HCT116 (cell line): ENCODE measurements at regions not wholly inside any gene's neighbourhood (a gene's known extent, or its start where the extent isn't known, plus 50 kb on each side); places are given as distances from the start of the nearest gene placed in this dataset.

Source experiments
- ATAC-seq: fragments of 200-7000 bp; cut with Tn5 transposase; 2 replicates; pipeline ENCODE4 v1.9.1; 2020; ENCODE audit warnings: mild to moderate bottlenecking, moderate library complexity
- BruUV-seq: library from RNA; stranded (reverse); fragments of 400-500 nt; replicated peaks from 2 replicates; lab custom pipeline; 2021; lab: Mats Ljungman, UMichigan
- CTCF ChIA-PET: fragments of 300-600 bp; sonication (Branson Sonifier 250); formaldehyde crosslinking; loops from one replicate; lab custom pipeline; 2021; ENCODE audit warnings: antibody characterized with exemption; lab: Charles Lee
- POLR2A ChIA-PET: fragments of 300-600, 350-600 bp; sonication (Branson Sonifier 250); formaldehyde crosslinking; loops from one replicate; lab custom pipeline; 2021; ENCODE audit warnings: antibody characterized with exemption; lab: Charles Lee
- RAD21 ChIA-PET, 2 experiments: fragments of 300-600 bp; sonication (Branson Sonifier 250); formaldehyde crosslinking; loops; one replicate each; lab custom pipeline; 2023; ENCODE audit warnings: low total read pairs in 2 of 2; ENCODE audit not compliant: uncharacterized antibody in 2 of 2, unreplicated experiment in 2 of 2, low non-redundant PET in 1 of 2; lab: Charles Lee
- DNase-seq: peaks from one replicate; pipeline ENCODE4 v3.0.0-alpha.2; 2010; ENCODE audit warnings: low read depth, low spot score
- H2AFZ ChIP-seq: fragments of 200-600 bp; shearing (Covaris generic), sonication (generic); 2 replicates; pipeline ENCODE4 v1.6.1; 2017; ENCODE audit warnings: low read depth, mixed run types, mixed read lengths, antibody characterized with exemption, low read length; ENCODE audit not compliant: poor library complexity, severe bottlenecking
- H3K27ac ChIP-seq: 2 replicates; pipeline ENCODE4 v1.5.1; 2012; ENCODE audit warnings: low read depth, low read length
- H3K27me3 ChIP-seq: fragments of 200-600 bp; sonication (generic); 2 replicates; pipeline ENCODE4 v1.6.1; 2016; ENCODE audit warnings: mixed run types, low read length, mixed read lengths; ENCODE audit not compliant: insufficient read depth
- H3K36me3 ChIP-seq, 2 experiments: fragments of 200-500 bp in 1 of 2; fragments of 200-600 bp in 1 of 2; sonication (Bioruptor generic) in 1 of 2; sonication (generic) in 1 of 2; 2 replicates each; pipeline versions ENCODE4 v1.5.1 to v1.6.1; 2014 to 2016; ENCODE audit warnings: low read length in 2 of 2, inconsistent platforms in 1 of 2, mixed read lengths in 1 of 2, mixed run types in 1 of 2; ENCODE audit not compliant: insufficient read depth in 2 of 2, control insufficient read depth in 1 of 2
- H3K4me1 ChIP-seq, 2 experiments: fragments of 200-600 bp in 1 of 2; sonication (generic) in 1 of 2; 2 replicates each; pipeline versions ENCODE4 v1.5.1 to v1.6.1; 2012 to 2017; ENCODE audit warnings: low read length in 2 of 2, inconsistent platforms in 1 of 2, mild to moderate bottlenecking in 1 of 2, mixed read lengths in 1 of 2, mixed run types in 1 of 2, moderate library complexity in 1 of 2; ENCODE audit not compliant: insufficient read depth in 2 of 2, control insufficient read depth in 1 of 2
- H3K4me2 ChIP-seq: fragments of 200-600 bp; sonication (generic); 2 replicates; pipeline ENCODE4 v1.6.1; 2017; ENCODE audit warnings: mixed run types, low read length, mixed read lengths
- H3K4me3 ChIP-seq, 2 experiments: fragments of 200-600 bp in 1 of 2; sonication (generic) in 1 of 2; replicated peaks in 1 of 2; 2 replicates each; pipeline ENCODE4 v1.5.1; 2011 to 2016; ENCODE audit warnings: low read length in 2 of 2, control low read depth in 1 of 2, low read depth in 1 of 2, mild to moderate bottlenecking in 1 of 2, mixed read lengths in 1 of 2, mixed run types in 1 of 2
- H3K79me2 ChIP-seq: fragments of 200-600 bp; sonication (generic); 2 replicates; pipeline ENCODE4 v1.6.1; 2017; ENCODE audit warnings: mild to moderate bottlenecking, mixed run types, low read length, moderate library complexity, mixed read lengths; ENCODE audit not compliant: insufficient read depth
- H3K9ac ChIP-seq: fragments of 200-600 bp; sonication (generic); 2 replicates; pipeline ENCODE4 v1.6.1; 2016; ENCODE audit warnings: low read length, mixed read lengths
- H3K9me2 ChIP-seq: fragments of 200-600 bp; sonication (generic), shearing (Covaris generic); 2 replicates; pipeline ENCODE4 v1.6.1; 2017; ENCODE audit warnings: mixed run types, mild to moderate bottlenecking, moderate library complexity; ENCODE audit not compliant: insufficient read depth
- H3K9me3 ChIP-seq, 2 experiments: fragments of 200-500 bp in 1 of 2; fragments of 200-600 bp in 1 of 2; sonication (Bioruptor generic) in 1 of 2; sonication (generic) in 1 of 2; 2 replicates each; pipeline ENCODE4 v1.6.1; 2014 to 2017; ENCODE audit warnings: low read length in 2 of 2, mixed read lengths in 2 of 2, inconsistent platforms in 1 of 2, low read depth in 1 of 2, mild to moderate bottlenecking in 1 of 2, mixed run types in 1 of 2, moderate library complexity in 1 of 2; ENCODE audit not compliant: control insufficient read depth in 1 of 2, insufficient read depth in 1 of 2
- H4K20me1 ChIP-seq: fragments of 200-600 bp; sonication (generic), shearing (Covaris generic); 2 replicates; pipeline ENCODE4 v1.6.1; 2017; ENCODE audit warnings: mixed run types, mild to moderate bottlenecking, moderate library complexity; ENCODE audit not compliant: insufficient read depth
- CEBPB ChIP-seq: IDR thresholded peaks from 2 replicates; pipeline ENCODE4 v1.6.1; 2012; ENCODE audit warnings: low read depth
- CTCF ChIP-seq, 3 experiments: fragments of 200-600 bp in 1 of 3; sonication (generic) in 1 of 3; IDR thresholded peaks in 2 of 3; conservative IDR thresholded peaks in 1 of 3; 2 replicates each; pipeline ENCODE4 v1.5.1; 2012 to 2017; ENCODE audit warnings: low read depth in 2 of 3, low read length in 2 of 3, antibody characterized with exemption in 1 of 3, borderline replicate concordance in 1 of 3, control low read depth in 1 of 3, mild to moderate bottlenecking in 1 of 3, mixed read lengths in 1 of 3, mixed run types in 1 of 3, moderate library complexity in 1 of 3; ENCODE audit not compliant: insufficient read depth in 1 of 3
- ELF1 ChIP-seq: IDR thresholded peaks from 2 replicates; pipeline ENCODE4 v1.6.1; 2012; ENCODE audit warnings: low read depth, borderline replicate concordance
- EZH2phosphoT487 ChIP-seq: fragments of 200-600 bp; IDR thresholded peaks from 2 replicates; pipeline ENCODE4 v1.6.1; 2018; ENCODE audit warnings: antibody characterized with exemption, borderline replicate concordance
- FOSL1 ChIP-seq: IDR thresholded peaks from 2 replicates; pipeline ENCODE4 v1.6.1; 2012; ENCODE audit warnings: low read depth
- MAX ChIP-seq: IDR thresholded peaks from 2 replicates; pipeline ENCODE4 v1.6.1; 2012
- RAD21 ChIP-seq: IDR thresholded peaks from 2 replicates; pipeline ENCODE4 v1.6.1; 2012; ENCODE audit warnings: low read depth, mild to moderate bottlenecking
- REST ChIP-seq: IDR thresholded peaks from 2 replicates; pipeline ENCODE4 v1.6.1; 2012; ENCODE audit warnings: low read depth
- SRF ChIP-seq: IDR thresholded peaks from 2 replicates; pipeline ENCODE4 v1.6.1; 2012; ENCODE audit warnings: low read depth
- YY1 ChIP-seq: IDR thresholded peaks from 2 replicates; pipeline ENCODE4 v1.6.1; 2011; ENCODE audit warnings: low read length, low read depth, moderate library complexity, mild to moderate bottlenecking; ENCODE audit not compliant: insufficient replicate concordance; ENCODE audit errors: extremely low read depth
- ZBTB33 ChIP-seq: IDR thresholded peaks from 2 replicates; pipeline ENCODE4 v1.6.1; 2011; ENCODE audit warnings: mild to moderate bottlenecking, low read length, moderate library complexity; ENCODE audit not compliant: insufficient replicate concordance; ENCODE audit errors: extremely low read depth
- ZFX ChIP-seq: fragments of 450-650 bp; IDR thresholded peaks from 2 replicates; pipeline ENCODE4 v1.6.1; 2017
- ZNF274 ChIP-seq: fragments of 200-500 bp; sonication (Bioruptor generic); IDR thresholded peaks from 2 replicates; pipeline ENCODE4 v1.6.1; 2014; ENCODE audit warnings: mild to moderate bottlenecking, low read depth, low read length, inconsistent platforms
- intact Hi-C: fragments of 100-400 bp; cut with micrococcal nuclease; formaldehyde crosslinking; loops from 2 replicates; pipeline ENCODE4 v1.10.0; 2022

GRCh38 chrX:46180258-46180687, 364.9 kb downstream of the ZNF674 start (continued):
- 0 out of 6 replicates have a peak, but pooled peaks of 1 of the 3 experiments have one; percentile 5 for TF ChIP-seq CTCF (IDR thresholded peaks at IDR 0.05 in 2 of 3, conservative IDR thresholded peaks at IDR 0.05 in 1 of 3; ENCODE audit: borderline replicate concordance in 1 of 3, insufficient read depth in 1 of 3, low read depth in 2 of 3, low read length in 2 of 3)

GRCh38 chrX:46179748-46180147, 365.5 kb downstream of the ZNF674 start:
- ChIA-PET RAD21 (no interaction called here), CTCF (no interaction called here), POLR2A (no interaction called here)
- intact Hi-C loops = loop anchor here (5.0 to 10.0 kb wide), 2 partner anchors 148 to 195 kb away; no protein-coding TSS in a partner anchor
- H3K27ac ChIP-seq = peak overlapping the region; percentile 86
- no TSS peak for BruUV-seq
- DNase-seq (peak; percentile 36), ATAC-seq (peak; percentile 72)
- no peak overlapping the region for H2AFZ ChIP-seq
- no peaks in the 10 kb centered on the region; a peak in 1 of 4 replicates for H3K36me3 ChIP-seq
- H3K9me3 ChIP-seq = no peaks in the 10 kb centered on the region
- peak overlapping the region; percentile 66 for H3K4me2 ChIP-seq
- H4K20me1 ChIP-seq = no peaks in the 10 kb centered on the region
- no peaks in the 10 kb centered on the region for H3K27me3 ChIP-seq
- no peaks in the 10 kb centered on the region for H3K9me2 ChIP-seq
- H3K79me2 ChIP-seq = no peaks in the 10 kb centered on the region
- peak overlapping the region; percentile 53 for H3K9ac ChIP-seq
- H3K4me3 ChIP-seq = peak overlapping the region in 1 of 2 experiments; percentile 20; a peak in 1 of 4 replicates
- peaks cover 33 to 50% of the 10 kb centered on the region in 2 experiments for H3K4me1 ChIP-seq
- TF ChIP-seq SRF (no peak), CEBPB (peak; percentile 12; the same call in 1 of the 2 replicates), RAD21 (peak; percentile 41; the same call in 1 of the 2 replicates), FOSL1 (no peak), ELF1 (no peak), MAX (peak; percentile 21; the same call in 1 of the 2 replicates), CTCF (IDR thresholded peaks at IDR 0.05 in 2 of 3, conservative IDR thresholded peaks at IDR 0.05 in 1 of 3; ENCODE audit: borderline replicate concordance in 1 of 3, insufficient read depth in 1 of 3, low read depth in 2 of 3, low read length in 2 of 3) (0 out of 6 replicates have a peak, but pooled peaks of 1 of the 3 experiments have one; percentile 11), ZNF274 (no peak), ZFX (no peak), EZH2phosphoT487 (no peak), REST (no peak), ZBTB33 (no peak), YY1 (no peak)
